ENCODE measurements at regions not wholly inside any gene's neighbourhood (a gene's known extent, or its start where the extent isn't known, plus 50 kb on each side); places are given as distances from the start of the nearest gene placed in this dataset.

GRCh38 chr1:98575955-98576354, 85.6 kb upstream of the SNX7 start:
- TF ChIP-seq FOXM1 (IDR thresholded peaks at IDR 0.05; ENCODE audit: borderline replicate concordance, low read depth) (no peak), EP300 (IDR thresholded peaks at IDR 0.05; ENCODE audit: borderline replicate concordance) (no peak), CREB1 (IDR thresholded peaks at IDR 0.05; ENCODE audit: low read depth) (no peak), TCF12 (IDR thresholded peaks at IDR 0.05; ENCODE audit: low read depth) (no peak), RAD21 (IDR thresholded peaks at IDR 0.05; ENCODE audit: low read depth) (no peak), YY1 (IDR thresholded peaks at IDR 0.05; ENCODE audit: low read depth) (no peak), EGR1 (IDR thresholded peaks at IDR 0.05) (no peak), TEAD4 (IDR thresholded peaks at IDR 0.05) (no peak), TAF1 (IDR thresholded peaks at IDR 0.05; ENCODE audit: low read depth) (no peak), MAX (IDR thresholded peaks at IDR 0.05) (no peak), ZBTB7A (IDR thresholded peaks at IDR 0.05; ENCODE audit: low read depth) (no peak), NFIC (IDR thresholded peaks at IDR 0.05) (no peak), CEBPB (IDR thresholded peaks at IDR 0.05) (no peak)
- TF ChIP-seq, protein P1, sequence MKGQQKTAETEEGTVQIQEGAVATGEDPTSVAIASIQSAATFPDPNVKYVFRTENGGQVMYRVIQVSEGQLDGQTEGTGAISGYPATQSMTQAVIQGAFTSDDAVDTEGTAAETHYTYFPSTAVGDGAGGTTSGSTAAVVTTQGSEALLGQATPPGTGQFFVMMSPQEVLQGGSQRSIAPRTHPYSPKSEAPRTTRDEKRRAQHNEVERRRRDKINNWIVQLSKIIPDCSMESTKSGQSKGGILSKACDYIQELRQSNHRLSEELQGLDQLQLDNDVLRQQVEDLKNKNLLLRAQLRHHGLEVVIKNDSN (IDR thresholded peaks at IDR 0.05): no peak
- TF ChIP-seq, protein P2, sequence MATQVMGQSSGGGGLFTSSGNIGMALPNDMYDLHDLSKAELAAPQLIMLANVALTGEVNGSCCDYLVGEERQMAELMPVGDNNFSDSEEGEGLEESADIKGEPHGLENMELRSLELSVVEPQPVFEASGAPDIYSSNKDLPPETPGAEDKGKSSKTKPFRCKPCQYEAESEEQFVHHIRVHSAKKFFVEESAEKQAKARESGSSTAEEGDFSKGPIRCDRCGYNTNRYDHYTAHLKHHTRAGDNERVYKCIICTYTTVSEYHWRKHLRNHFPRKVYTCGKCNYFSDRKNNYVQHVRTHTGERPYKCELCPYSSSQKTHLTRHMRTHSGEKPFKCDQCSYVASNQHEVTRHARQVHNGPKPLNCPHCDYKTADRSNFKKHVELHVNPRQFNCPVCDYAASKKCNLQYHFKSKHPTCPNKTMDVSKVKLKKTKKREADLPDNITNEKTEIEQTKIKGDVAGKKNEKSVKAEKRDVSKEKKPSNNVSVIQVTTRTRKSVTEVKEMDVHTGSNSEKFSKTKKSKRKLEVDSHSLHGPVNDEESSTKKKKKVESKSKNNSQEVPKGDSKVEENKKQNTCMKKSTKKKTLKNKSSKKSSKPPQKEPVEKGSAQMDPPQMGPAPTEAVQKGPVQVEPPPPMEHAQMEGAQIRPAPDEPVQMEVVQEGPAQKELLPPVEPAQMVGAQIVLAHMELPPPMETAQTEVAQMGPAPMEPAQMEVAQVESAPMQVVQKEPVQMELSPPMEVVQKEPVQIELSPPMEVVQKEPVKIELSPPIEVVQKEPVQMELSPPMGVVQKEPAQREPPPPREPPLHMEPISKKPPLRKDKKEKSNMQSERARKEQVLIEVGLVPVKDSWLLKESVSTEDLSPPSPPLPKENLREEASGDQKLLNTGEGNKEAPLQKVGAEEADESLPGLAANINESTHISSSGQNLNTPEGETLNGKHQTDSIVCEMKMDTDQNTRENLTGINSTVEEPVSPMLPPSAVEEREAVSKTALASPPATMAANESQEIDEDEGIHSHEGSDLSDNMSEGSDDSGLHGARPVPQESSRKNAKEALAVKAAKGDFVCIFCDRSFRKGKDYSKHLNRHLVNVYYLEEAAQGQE (IDR thresholded peaks at IDR 0.05; ENCODE audit: low read depth): no peak

DNA sequence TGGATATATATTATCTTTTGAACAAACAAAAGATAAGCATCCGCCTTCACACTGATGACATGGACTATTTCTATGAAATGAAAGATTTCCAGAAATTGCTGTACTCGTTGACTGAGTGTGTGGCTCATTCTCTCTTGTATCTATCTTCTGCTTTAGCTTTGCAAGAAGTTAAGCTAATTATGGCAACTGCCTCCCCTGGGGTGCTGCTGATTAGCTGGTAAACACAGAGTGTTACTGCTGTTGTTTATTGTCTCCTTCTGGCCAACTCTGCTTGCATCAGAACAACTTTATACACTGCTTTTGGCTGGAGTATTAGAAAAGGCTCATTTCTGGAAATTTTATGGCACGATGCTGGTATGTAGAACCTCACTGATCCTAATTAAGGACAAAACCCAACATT, 95.6 kb upstream of the SNX7 start:
- TF ChIP-seq TAF1 (IDR thresholded peaks at IDR 0.05; ENCODE audit: low read depth) (no peak), TEAD4 (IDR thresholded peaks at IDR 0.05) (no peak)

- no peak for TF ChIP-seq MAX (IDR thresholded peaks at IDR 0.05)
- no peak for TF ChIP-seq RAD21 (IDR thresholded peaks at IDR 0.05; ENCODE audit: low read depth)
- TF ChIP-seq YY1 (IDR thresholded peaks at IDR 0.05; ENCODE audit: low read depth): no peak
- no peak for TF ChIP-seq EGR1 (IDR thresholded peaks at IDR 0.05)
- TF ChIP-seq EP300 (IDR thresholded peaks at IDR 0.05; ENCODE audit: borderline replicate concordance): no peak
- no peak for TF ChIP-seq TCF12 (IDR thresholded peaks at IDR 0.05; ENCODE audit: low read depth)
- TF ChIP-seq, protein P1 (IDR thresholded peaks at IDR 0.05): no peak
- no peak for TF ChIP-seq CREB1 (IDR thresholded peaks at IDR 0.05; ENCODE audit: low read depth)
- no peak for TF ChIP-seq TEAD4 (IDR thresholded peaks at IDR 0.05)
- TF ChIP-seq ZBTB7A (IDR thresholded peaks at IDR 0.05; ENCODE audit: low read depth): no peak
- no peak for TF ChIP-seq NFIC (IDR thresholded peaks at IDR 0.05)
- no peak for TF ChIP-seq TAF1 (IDR thresholded peaks at IDR 0.05; ENCODE audit: low read depth)
- no peak for TF ChIP-seq CEBPB (IDR thresholded peaks at IDR 0.05)
- no peak for TF ChIP-seq FOXM1 (IDR thresholded peaks at IDR 0.05; ENCODE audit: borderline replicate concordance, low read depth)
- TF ChIP-seq, protein P2 (IDR thresholded peaks at IDR 0.05; ENCODE audit: low read depth): no peak
Measured at GRCh38 chr1:98559291-98559690, 102.2 kb upstream of the SNX7 start.

DNA sequence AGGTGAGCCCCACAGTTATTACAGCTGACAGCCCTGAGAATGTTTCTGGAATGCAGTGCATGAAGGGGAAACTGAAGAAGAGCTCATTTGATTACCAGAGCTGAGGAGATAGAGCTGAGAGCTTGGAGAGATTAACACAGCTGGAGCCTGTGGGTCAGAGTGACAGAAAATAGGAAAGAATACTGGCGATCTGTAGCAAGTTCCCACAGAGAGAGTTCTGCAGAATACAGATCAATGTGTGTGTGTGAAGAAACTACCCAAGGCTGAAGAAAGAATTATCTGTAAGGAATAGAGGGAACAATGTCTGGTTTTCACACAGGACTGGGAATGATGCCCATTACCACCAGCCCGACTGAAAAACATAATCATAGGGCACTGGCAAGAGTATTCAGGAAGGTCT, 103.6 kb upstream of the SNX7 start:
- TF ChIP-seq CEBPB (IDR thresholded peaks at IDR 0.05) (no peak), RAD21 (IDR thresholded peaks at IDR 0.05; ENCODE audit: low read depth) (no peak), TCF12 (IDR thresholded peaks at IDR 0.05; ENCODE audit: low read depth) (no peak), CREB1 (IDR thresholded peaks at IDR 0.05; ENCODE audit: low read depth) (no peak), NFIC (IDR thresholded peaks at IDR 0.05) (no peak), YY1 (IDR thresholded peaks at IDR 0.05; ENCODE audit: low read depth) (no peak), FOXM1 (IDR thresholded peaks at IDR 0.05; ENCODE audit: borderline replicate concordance, low read depth) (no peak), MAX (IDR thresholded peaks at IDR 0.05) (no peak), TAF1 (IDR thresholded peaks at IDR 0.05; ENCODE audit: low read depth) (no peak)

DNA sequence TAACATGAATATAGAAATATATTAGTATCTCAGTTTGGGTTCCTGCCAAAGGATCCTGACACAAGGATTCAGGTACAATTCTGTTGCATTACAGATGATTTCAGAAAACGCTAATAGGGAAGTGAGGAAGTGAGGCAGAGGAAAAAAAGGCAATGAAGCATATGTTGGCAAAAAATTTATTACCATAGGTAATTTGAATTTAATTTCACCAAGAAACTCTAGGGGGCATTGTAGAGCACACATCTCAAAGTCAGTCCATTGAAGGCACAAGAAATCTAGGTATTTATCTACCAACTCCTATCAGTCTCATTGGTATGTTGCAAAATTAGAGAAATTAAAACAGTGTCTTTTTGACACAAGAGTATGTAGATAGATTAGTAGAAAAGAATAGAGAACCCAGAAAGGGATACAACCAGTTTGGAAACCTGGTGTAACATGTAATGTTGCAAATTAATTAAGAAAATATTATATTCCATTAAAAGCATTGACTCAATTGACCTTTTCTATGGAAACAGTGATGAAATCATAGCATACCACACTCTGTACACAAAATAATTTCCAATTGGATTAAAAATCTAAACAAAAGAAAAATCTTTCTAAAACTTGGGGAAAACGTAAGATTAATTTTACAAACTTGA, 104.9 kb upstream of the SNX7 start:
- no peak for TF ChIP-seq CREB1 (IDR thresholded peaks at IDR 0.05; ENCODE audit: low read depth)
- TF ChIP-seq RAD21 (IDR thresholded peaks at IDR 0.05; ENCODE audit: low read depth): peak; percentile 39
- no peak for TF ChIP-seq TCF12 (IDR thresholded peaks at IDR 0.05; ENCODE audit: low read depth)

GRCh38 chr1:98555814-98556213, 105.7 kb upstream of the SNX7 start:
- TF ChIP-seq EGR1 (IDR thresholded peaks at IDR 0.05): no peak
- TF ChIP-seq TAF1 (IDR thresholded peaks at IDR 0.05; ENCODE audit: low read depth): no peak
- TF ChIP-seq TEAD4 (IDR thresholded peaks at IDR 0.05): no peak
- TF ChIP-seq, protein P2 (IDR thresholded peaks at IDR 0.05; ENCODE audit: low read depth): no peak

All from Ishikawa (cell line).